NT2/D1 (cell line): ENCODE measurements at regions not wholly inside any gene's neighbourhood (a gene's known extent, or its start where the extent isn't known, plus 50 kb on each side); places are given as distances from the start of the nearest gene placed in this dataset.

Source experiments
- DNase-seq: peaks from one replicate; pipeline ENCODE4 v3.0.0-alpha.2; 2011; ENCODE audit warnings: low read depth, low spot score
- H3K27me3 ChIP-seq: 2 replicates; pipeline ENCODE4 v1.6.0; 2011; ENCODE audit warnings: mild to moderate bottlenecking; ENCODE audit not compliant: insufficient read length, insufficient read depth
- H3K36me3 ChIP-seq: 2 replicates; pipeline ENCODE4 v1.6.1; 2011; ENCODE audit warnings: mild to moderate bottlenecking, low read length, mixed read lengths; ENCODE audit not compliant: insufficient read depth, insufficient read length
- H3K4me1 ChIP-seq: 2 replicates; pipeline ENCODE4 v1.5.1; 2011; ENCODE audit not compliant: insufficient read depth, insufficient read length
- H3K4me3 ChIP-seq: 2 replicates; pipeline ENCODE4 v1.5.1; 2011; ENCODE audit warnings: low read depth; ENCODE audit not compliant: insufficient read length
- H3K9ac ChIP-seq: 2 replicates; pipeline ENCODE4 v1.6.0; 2011; ENCODE audit warnings: low read depth; ENCODE audit not compliant: insufficient read length
- H3K9me3 ChIP-seq: 2 replicates; pipeline ENCODE4 v1.5.1; 2011; ENCODE audit warnings: mild to moderate bottlenecking, low read length; ENCODE audit not compliant: insufficient read depth
- SUZ12 ChIP-seq: IDR thresholded peaks from 2 replicates; pipeline ENCODE4 v1.6.1; 2011; ENCODE audit not compliant: insufficient read length, insufficient read depth; ENCODE audit errors: extremely low read depth
- YY1 ChIP-seq: IDR thresholded peaks from 2 replicates; pipeline ENCODE4 v1.6.1; 2011; ENCODE audit not compliant: insufficient read length, insufficient read depth
- ZNF274 ChIP-seq: IDR thresholded peaks from 2 replicates; pipeline ENCODE4 v1.6.1; 2011; ENCODE audit warnings: mild to moderate bottlenecking, low read depth, low read length

DNA sequence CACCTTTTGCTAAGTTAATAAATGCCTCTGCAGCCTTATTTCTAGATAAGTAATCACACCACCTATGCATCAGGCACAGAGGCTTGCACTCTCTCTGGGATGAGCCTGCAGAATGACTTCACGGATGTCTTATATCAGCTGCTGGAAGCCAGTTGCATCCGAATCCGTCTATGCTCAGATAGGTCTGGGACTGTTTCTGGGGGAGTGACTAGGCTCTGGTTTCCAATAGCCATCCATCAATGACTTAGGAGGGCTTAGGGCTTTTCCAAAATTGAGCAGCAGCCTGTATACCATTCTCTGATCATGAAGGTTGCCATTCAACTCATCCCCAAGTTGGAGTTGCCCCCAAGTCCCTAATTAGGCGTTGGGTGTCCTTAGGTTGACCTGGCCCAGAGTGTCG lies 113.3 kb upstream of the ERCC4 start:
- no peaks in the 10 kb centered on the region for H3K36me3 ChIP-seq
- no peak for DNase-seq
- H3K9me3 ChIP-seq: no peaks in the 10 kb centered on the region
- TF ChIP-seq ZNF274 (no peak), YY1 (no peak), SUZ12 (no peak)
- no peaks in the 10 kb centered on the region for H3K27me3 ChIP-seq
- no peak overlapping the region for H3K9ac ChIP-seq
- no peak overlapping the region for H3K4me3 ChIP-seq
- H3K4me1 ChIP-seq: no peaks in the 10 kb centered on the region

DNA sequence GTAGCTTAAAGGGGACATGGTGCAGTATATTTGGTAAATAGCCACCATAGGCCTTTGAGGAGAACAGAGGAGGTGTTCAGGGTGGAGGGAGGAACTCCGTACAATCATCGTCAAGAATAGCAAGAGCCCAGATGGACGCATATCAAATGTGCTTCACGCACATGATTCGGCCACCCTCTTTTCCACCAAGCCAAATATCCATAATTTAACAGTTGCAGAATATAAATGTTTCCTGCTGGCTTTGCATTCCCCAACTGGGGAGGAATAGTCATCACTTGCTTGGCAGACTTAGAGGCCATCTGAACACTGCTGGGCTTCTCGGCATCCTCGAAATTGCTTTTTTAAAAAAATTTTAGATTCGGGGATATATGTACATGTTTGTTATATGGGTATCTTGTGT lies 111.9 kb upstream of the ERCC4 start:
- no peaks in the 10 kb centered on the region for H3K4me1 ChIP-seq
- H3K4me3 ChIP-seq: no peak overlapping the region
- H3K9me3 ChIP-seq: no peaks in the 10 kb centered on the region
- H3K36me3 ChIP-seq: no peaks in the 10 kb centered on the region
- H3K27me3 ChIP-seq: no peaks in the 10 kb centered on the region
- H3K9ac ChIP-seq: no peak overlapping the region
- DNase-seq: no peak
- no peak for TF ChIP-seq SUZ12
- no peak for TF ChIP-seq ZNF274
- TF ChIP-seq YY1: no peak

DNA sequence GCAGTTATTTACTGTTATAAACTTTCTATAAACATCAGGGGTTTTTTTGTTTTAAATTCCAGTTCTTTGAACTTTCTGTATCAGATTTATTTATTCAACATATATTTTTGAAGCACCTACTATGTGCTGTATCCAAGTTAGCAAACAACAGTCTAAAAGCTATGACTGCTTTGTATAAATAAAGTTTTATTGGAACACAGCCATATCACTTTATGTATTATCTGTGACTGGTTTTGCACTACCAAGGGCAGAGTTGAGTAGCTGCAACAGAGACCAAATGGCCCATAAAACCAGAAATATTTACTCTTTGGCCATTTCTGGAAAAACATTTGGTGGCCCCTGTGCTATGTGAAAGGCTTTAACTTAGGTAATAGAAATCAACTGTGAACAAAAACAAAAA lies 110.2 kb upstream of the ERCC4 start:
- Histone ChIP-seq H3K9ac (no peak overlapping the region), H3K9me3 (no peaks in the 10 kb centered on the region), H3K36me3 (no peaks in the 10 kb centered on the region), H3K27me3 (no peaks in the 10 kb centered on the region), H3K4me1 (no peaks in the 10 kb centered on the region), H3K4me3 (no peak overlapping the region)
- no peak for DNase-seq
- TF ChIP-seq ZNF274 (no peak), YY1 (no peak), SUZ12 (no peak)

- Histone ChIP-seq H3K36me3 (no peaks in the 10 kb centered on the region), H3K9me3 (0 out of 2 replicates have a peak, but pooled peaks cover 5% of the 10 kb centered on the region), H3K27me3 (no peaks in the 10 kb centered on the region), H3K4me3 (no peak overlapping the region), H3K9ac (no peak overlapping the region), H3K4me1 (no peaks in the 10 kb centered on the region)
- no peak for DNase-seq
- no peak for TF ChIP-seq YY1
Measured at GRCh38 chr16:13811834-13812233, 108.1 kb upstream of the ERCC4 start.

- TF ChIP-seq YY1 (no peak), ZNF274 (no peak), SUZ12 (no peak)
- no peaks in the 10 kb centered on the region for H3K36me3 ChIP-seq
- H3K9me3 ChIP-seq: 0 out of 2 replicates have a peak, but pooled peaks cover 5% of the 10 kb centered on the region
- no peak overlapping the region for H3K9ac ChIP-seq
- DNase-seq: no peak
- H3K4me3 ChIP-seq: no peak overlapping the region
- no peaks in the 10 kb centered on the region for H3K4me1 ChIP-seq
- H3K27me3 ChIP-seq: no peaks in the 10 kb centered on the region
Measured at GRCh38 chr16:13816701-13817100, 103.3 kb upstream of the ERCC4 start.

DNA sequence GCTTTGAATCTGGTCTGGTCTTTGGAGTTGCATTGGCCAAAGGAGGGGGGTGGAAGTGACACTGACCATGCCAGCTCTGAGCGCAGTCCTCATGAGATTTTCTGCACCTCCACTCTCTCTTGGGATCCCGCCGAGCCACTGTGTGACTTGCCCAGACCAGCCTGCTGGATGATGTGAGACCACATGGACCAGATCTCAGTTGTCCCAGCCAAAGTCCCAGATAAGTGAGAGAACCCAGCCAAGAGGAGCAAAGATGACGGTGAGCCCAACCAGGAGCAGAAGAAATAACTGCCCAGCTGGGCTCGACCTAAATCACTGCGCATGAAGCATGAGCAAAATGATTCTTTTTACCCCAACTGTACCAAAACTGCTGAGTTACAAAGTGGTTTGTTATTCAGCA lies 96.5 kb upstream of the ERCC4 start:
- H3K4me1 ChIP-seq: no peaks in the 10 kb centered on the region
- DNase-seq: no peak
- H3K9me3 ChIP-seq: no peaks in the 10 kb centered on the region
- H3K9ac ChIP-seq: no peak overlapping the region
- H3K36me3 ChIP-seq: no peaks in the 10 kb centered on the region
- H3K4me3 ChIP-seq: no peak overlapping the region
- no peak for TF ChIP-seq SUZ12
- TF ChIP-seq ZNF274: no peak
- no peak for TF ChIP-seq YY1
- no peaks in the 10 kb centered on the region for H3K27me3 ChIP-seq

GRCh38 chr16:13829697-13830299 lies 90.2 kb upstream of the ERCC4 start:
- peaks cover 3% of the 10 kb centered on the region for H3K4me1 ChIP-seq
- H3K9ac ChIP-seq: no peak overlapping the region
- TF ChIP-seq SUZ12: no peak
- TF ChIP-seq ZNF274: no peak
- no peak for TF ChIP-seq YY1
- DNase-seq: no peak
- H3K4me3 ChIP-seq: no peak overlapping the region
- H3K9me3 ChIP-seq: no peaks in the 10 kb centered on the region
- H3K27me3 ChIP-seq: no peaks in the 10 kb centered on the region
- H3K36me3 ChIP-seq: no peaks in the 10 kb centered on the region

GRCh38 chr16:13833515-13833914 lies 86.4 kb upstream of the ERCC4 start:
- no peak overlapping the region for H3K4me3 ChIP-seq
- H3K9me3 ChIP-seq: no peaks in the 10 kb centered on the region
- no peak overlapping the region for H3K9ac ChIP-seq
- DNase-seq: no peak
- H3K36me3 ChIP-seq: no peaks in the 10 kb centered on the region
- no peaks in the 10 kb centered on the region for H3K27me3 ChIP-seq
- H3K4me1 ChIP-seq: peaks cover 3% of the 10 kb centered on the region
- TF ChIP-seq SUZ12: no peak
- no peak for TF ChIP-seq YY1
- TF ChIP-seq ZNF274: no peak
